ENCODE measurements at regions not wholly inside any gene's neighbourhood (a gene's known extent, or its start where the extent isn't known, plus 50 kb on each side); places are given as distances from the start of the nearest gene placed in this dataset.

DNA sequence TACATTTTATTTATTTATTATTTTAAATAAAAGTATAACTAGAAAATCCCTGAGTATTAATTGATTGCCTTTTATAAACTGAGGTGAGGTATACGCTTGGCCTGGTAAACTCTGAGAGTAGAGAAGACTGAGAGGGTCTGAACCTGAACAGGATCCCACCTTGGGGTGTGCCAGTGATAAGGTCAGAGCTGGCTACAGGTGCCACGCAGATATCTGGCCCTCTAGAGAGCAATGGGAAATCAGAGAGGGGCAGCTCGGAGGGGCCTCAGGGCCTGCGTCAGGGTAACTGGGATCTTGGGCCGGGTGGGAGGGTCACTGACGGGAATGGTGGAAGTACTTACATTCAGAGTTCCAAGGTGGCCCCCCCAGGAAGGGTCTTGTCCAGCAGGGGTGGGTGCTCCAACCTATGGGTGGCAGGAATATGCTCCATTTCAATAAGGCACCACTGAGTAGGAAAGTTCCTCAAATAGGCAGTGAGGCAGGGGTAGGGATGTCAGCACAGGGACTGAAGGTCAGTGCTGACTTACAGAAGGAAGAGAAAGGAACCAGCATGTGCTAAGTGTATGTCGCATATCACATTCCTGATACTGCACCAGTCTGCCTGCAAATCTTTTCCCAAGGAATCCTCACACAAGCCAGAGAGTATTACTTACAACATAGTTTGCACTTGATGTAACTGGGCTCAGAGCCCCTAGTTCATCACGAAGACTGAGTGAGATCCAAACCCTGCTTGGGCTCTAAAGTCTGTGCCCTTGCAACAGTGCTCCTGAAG is 706.0 kb upstream of the RAB6C start:
- H3K4me3 ChIP-seq (ENCODE audit: low read depth, low read length): no peak overlapping the region
- DNase-seq (ENCODE audit: low read depth): no peak
- TF ChIP-seq, protein P1, sequence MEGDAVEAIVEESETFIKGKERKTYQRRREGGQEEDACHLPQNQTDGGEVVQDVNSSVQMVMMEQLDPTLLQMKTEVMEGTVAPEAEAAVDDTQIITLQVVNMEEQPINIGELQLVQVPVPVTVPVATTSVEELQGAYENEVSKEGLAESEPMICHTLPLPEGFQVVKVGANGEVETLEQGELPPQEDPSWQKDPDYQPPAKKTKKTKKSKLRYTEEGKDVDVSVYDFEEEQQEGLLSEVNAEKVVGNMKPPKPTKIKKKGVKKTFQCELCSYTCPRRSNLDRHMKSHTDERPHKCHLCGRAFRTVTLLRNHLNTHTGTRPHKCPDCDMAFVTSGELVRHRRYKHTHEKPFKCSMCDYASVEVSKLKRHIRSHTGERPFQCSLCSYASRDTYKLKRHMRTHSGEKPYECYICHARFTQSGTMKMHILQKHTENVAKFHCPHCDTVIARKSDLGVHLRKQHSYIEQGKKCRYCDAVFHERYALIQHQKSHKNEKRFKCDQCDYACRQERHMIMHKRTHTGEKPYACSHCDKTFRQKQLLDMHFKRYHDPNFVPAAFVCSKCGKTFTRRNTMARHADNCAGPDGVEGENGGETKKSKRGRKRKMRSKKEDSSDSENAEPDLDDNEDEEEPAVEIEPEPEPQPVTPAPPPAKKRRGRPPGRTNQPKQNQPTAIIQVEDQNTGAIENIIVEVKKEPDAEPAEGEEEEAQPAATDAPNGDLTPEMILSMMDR (IDR thresholded peaks at IDR 0.05; ENCODE audit: insufficient read depth, low read length): no peak

DNA sequence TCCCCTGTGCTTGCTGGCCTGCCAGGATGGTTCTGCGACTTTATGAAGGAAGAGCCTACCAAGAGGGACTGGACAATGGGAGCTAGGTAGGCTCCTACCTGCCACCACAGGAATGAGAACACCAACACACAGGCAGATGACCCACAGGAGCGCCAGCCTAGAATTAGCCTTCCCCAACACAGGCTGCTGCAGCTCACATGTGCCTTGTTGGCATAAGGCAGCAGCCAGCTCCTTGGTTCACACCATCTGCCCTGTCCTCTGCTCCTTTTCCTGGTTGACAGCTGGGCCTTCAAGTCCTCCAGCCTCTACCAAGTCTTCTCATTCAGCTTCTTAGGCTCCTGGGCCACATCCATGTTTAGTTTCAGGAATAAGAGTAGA is 705.4 kb upstream of the RAB6C start:
- TF ChIP-seq, protein P1 (IDR thresholded peaks at IDR 0.05; ENCODE audit: insufficient read depth, low read length): no peak
- H3K4me3 ChIP-seq (ENCODE audit: low read depth, low read length): no peak overlapping the region
- DNase-seq (ENCODE audit: low read depth): no peak

DNA sequence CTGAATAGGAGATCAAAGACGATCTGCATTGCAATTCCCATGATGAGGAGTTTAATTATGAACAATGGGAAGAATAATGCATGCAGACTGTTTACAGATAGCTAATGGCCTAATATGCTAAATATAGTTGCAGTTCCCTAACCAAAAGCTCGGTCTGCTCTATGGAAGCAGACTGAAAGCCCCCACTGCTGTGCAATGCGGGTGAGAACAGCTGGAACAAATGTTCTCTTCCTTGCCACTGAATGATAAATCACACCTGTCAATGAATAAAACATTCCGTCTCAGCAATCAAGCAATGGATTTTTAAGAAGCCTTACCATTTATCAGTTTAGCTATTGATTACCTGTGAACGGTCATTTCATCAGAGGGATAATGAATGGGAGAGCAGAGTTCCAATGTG is 704.5 kb upstream of the RAB6C start:
- TF ChIP-seq, protein P1 (IDR thresholded peaks at IDR 0.05; ENCODE audit: insufficient read depth, low read length): no peak
- DNase-seq (ENCODE audit: low read depth): no peak
- no peak overlapping the region for H3K4me3 ChIP-seq (ENCODE audit: low read depth, low read length)

DNA sequence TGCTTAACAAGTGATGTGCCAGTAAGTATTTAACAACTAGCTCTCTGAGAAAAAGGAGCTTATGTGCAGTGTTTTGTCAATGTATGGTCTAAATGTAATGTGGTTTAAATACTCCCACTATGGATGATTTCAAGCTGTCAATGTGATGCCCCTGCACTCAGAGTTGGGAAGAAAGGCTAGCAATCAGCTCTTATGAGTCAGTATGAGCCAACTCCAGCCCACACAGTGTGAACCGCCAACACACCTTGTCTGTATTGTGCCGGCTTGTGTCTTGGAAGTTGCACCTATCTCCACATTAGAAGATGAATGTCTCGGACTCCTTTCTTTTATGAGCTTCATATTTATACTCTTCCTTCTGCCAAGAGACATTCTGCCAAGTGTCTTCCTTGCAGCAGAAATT is 703.8 kb upstream of the RAB6C start:
- DNase-seq (ENCODE audit: low read depth): no peak
- TF ChIP-seq, protein P1 (IDR thresholded peaks at IDR 0.05; ENCODE audit: insufficient read depth, low read length): no peak
- no peak overlapping the region for H3K4me3 ChIP-seq (ENCODE audit: low read depth, low read length)

DNA sequence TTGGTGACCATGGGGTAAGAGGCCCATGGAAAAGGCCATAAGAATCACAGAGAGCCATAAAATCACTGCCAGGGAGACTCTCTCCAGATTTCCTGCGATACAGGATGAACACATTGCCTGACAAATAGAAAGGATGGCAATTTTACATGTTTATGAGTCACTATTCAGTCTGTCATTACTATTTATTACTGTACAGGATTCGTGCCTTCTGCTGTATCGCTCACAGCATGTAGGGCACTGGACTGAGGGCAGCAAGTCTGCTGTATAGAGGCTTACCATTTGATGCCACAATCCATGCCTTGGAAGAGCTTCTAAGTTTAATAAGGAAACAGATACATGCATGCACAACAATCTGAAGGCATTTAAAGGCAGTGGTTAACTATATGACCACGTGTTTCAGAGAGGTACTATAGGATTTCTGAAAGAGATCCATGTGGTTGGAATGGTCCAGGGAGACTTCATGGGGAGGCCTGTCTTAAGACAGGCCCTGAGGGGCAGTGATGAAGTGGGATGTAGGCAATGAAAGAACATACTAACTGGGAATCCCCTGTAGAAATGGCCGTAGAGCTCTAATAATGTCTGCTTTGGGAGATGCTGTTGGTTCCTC is 702.4 kb upstream of the RAB6C start:
- H3K4me3 ChIP-seq (ENCODE audit: low read depth, low read length): no peak overlapping the region
- DNase-seq (ENCODE audit: low read depth): no peak
- TF ChIP-seq, protein P1 (IDR thresholded peaks at IDR 0.05; ENCODE audit: insufficient read depth, low read length): no peak

DNA sequence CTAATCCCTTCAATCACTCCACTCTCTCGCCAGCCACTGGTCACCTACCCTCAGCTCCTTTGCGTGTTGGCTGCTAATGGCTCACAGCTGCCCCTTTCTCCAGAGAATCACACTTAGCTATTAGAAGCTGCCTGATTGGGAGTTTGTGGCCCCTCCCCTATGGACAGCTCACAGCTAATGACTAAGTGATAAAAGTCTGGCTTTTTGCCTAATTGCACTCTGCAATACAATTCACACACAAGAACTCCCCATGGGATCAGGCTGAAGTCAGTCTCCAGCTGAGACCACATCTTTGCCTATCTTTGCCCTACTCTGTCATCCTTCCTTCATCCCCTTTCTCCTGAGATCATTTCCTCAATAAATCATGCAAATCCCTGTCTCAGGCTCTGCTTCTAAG is 701.9 kb upstream of the RAB6C start:
- no peak for DNase-seq (ENCODE audit: low read depth)
- no peak overlapping the region for H3K4me3 ChIP-seq (ENCODE audit: low read depth, low read length)
- TF ChIP-seq, protein P1 (IDR thresholded peaks at IDR 0.05; ENCODE audit: insufficient read depth, low read length): no peak

Measured in fibroblast of the aortic adventitia (primary cell).